OCI-M2 (cell line): ENCODE measurements at regions not wholly inside any gene's neighbourhood (a gene's known extent, or its start where the extent isn't known, plus 50 kb on each side); places are given as distances from the start of the nearest gene placed in this dataset.

ENCODE experiments used
- DNase-seq: peaks from one replicate; lab custom pipeline; 2025; ENCODE audit not compliant: unreplicated experiment; lab: John Stamatoyannopoulos, UW

GRCh38 chr11:97814325-97814959, 1206.3 kb upstream of the CNTN5 start:
- DNase-seq: no peak

GRCh38 chr11:97815667-97816066, 1205.1 kb upstream of the CNTN5 start:
- DNase-seq: no peak

GRCh38 chr11:97832451-97832850, 1188.3 kb upstream of the CNTN5 start:
- no peak for DNase-seq

- DNase-seq: no peak
Observed at GRCh38 chr11:97833412-97833811, 1187.3 kb upstream of the CNTN5 start.

GRCh38 chr11:97844016-97844415, 1176.7 kb upstream of the CNTN5 start:
- no peak for DNase-seq

GRCh38 chr11:97847730-97848129, 1173.0 kb upstream of the CNTN5 start:
- no peak for DNase-seq

- DNase-seq: no peak
Observed at GRCh38 chr11:97850701-97851100, 1170.0 kb upstream of the CNTN5 start.

- no peak for DNase-seq
Observed at GRCh38 chr11:97854357-97854756, 1166.4 kb upstream of the CNTN5 start.

GRCh38 chr11:97854877-97855276, 1165.9 kb upstream of the CNTN5 start:
- DNase-seq: no peak

- DNase-seq: no peak
Observed at GRCh38 chr11:97856666-97857065, 1164.1 kb upstream of the CNTN5 start.

- DNase-seq: no peak
Observed at GRCh38 chr11:97860237-97860636, 1160.5 kb upstream of the CNTN5 start.

- DNase-seq: no peak
Observed at GRCh38 chr11:97862021-97862420, 1158.7 kb upstream of the CNTN5 start.

- DNase-seq: no peak
Observed at GRCh38 chr11:97865424-97866012, 1155.2 kb upstream of the CNTN5 start.

- DNase-seq: no peak
Observed at GRCh38 chr11:97871816-97872215, 1148.9 kb upstream of the CNTN5 start.

GRCh38 chr11:97880209-97880608, 1140.5 kb upstream of the CNTN5 start:
- DNase-seq: no peak

GRCh38 chr11:97883086-97883485, 1137.7 kb upstream of the CNTN5 start:
- DNase-seq: no peak

GRCh38 chr11:97888641-97889040, 1132.1 kb upstream of the CNTN5 start:
- no peak for DNase-seq

- DNase-seq: no peak
Observed at GRCh38 chr11:97890466-97890865, 1130.3 kb upstream of the CNTN5 start.

GRCh38 chr11:97893612-97894011, 1127.1 kb upstream of the CNTN5 start:
- no peak for DNase-seq

- no peak for DNase-seq
Observed at GRCh38 chr11:97894978-97895377, 1125.8 kb upstream of the CNTN5 start.

GRCh38 chr11:97895572-97895971, 1125.2 kb upstream of the CNTN5 start:
- DNase-seq: no peak

GRCh38 chr11:97902828-97903227, 1117.9 kb upstream of the CNTN5 start:
- no peak for DNase-seq

- no peak for DNase-seq
Observed at GRCh38 chr11:97905101-97905500, 1115.6 kb upstream of the CNTN5 start.
